Osteoblast (primary cell): ENCODE measurements at regions not wholly inside any gene's neighbourhood (a gene's known extent, or its start where the extent isn't known, plus 50 kb on each side); places are given as distances from the start of the nearest gene placed in this dataset.
"Not testable (repeated sequence)": the region's sequence is repeated elsewhere in the genome, so short reads cannot be mapped to it uniquely, and the experiment has no call there.

Source experiments
- DNase-seq: peaks from one replicate; pipeline ENCODE4 v3.0.0; 2011; ENCODE audit warnings: low spot score, mixed read lengths; ENCODE audit not compliant: insufficient read length; ENCODE audit errors: missing footprints
- H2AFZ ChIP-seq: 2 replicates; pipeline ENCODE4 v1.6.0; 2011; ENCODE audit warnings: mild to moderate bottlenecking, low read length
- H3K27ac ChIP-seq: 2 replicates; pipeline ENCODE4 v1.5.1; 2011; ENCODE audit warnings: mild to moderate bottlenecking, low read depth, low read length, moderate library complexity
- H3K27me3 ChIP-seq: 2 replicates; pipeline ENCODE4 v1.6.0; 2012; ENCODE audit warnings: mild to moderate bottlenecking, control low read depth, inconsistent platforms, low read length, moderate library complexity; ENCODE audit not compliant: insufficient read depth
- H3K36me3 ChIP-seq: 2 replicates; pipeline ENCODE4 v1.5.1; 2011; ENCODE audit warnings: mild to moderate bottlenecking, low read length, control low read depth, moderate library complexity; ENCODE audit not compliant: insufficient read depth
- H3K4me1 ChIP-seq: 2 replicates; pipeline ENCODE4 v1.5.1; 2011; ENCODE audit warnings: mild to moderate bottlenecking, low read length, control low read depth, moderate library complexity; ENCODE audit not compliant: insufficient read depth
- H3K4me2 ChIP-seq: 2 replicates; pipeline ENCODE4 v1.6.0; 2011; ENCODE audit warnings: mild to moderate bottlenecking, low read length; ENCODE audit not compliant: insufficient read depth
- H3K4me3 ChIP-seq: fragments of 200-600 bp; sonication (generic); 3 replicates; pipeline ENCODE4 v1.5.1; 2012; ENCODE audit warnings: mild to moderate bottlenecking, low read length, inconsistent platforms; ENCODE audit not compliant: insufficient read depth
- H3K79me2 ChIP-seq: 2 replicates; pipeline ENCODE4 v1.6.0; 2012; ENCODE audit warnings: mild to moderate bottlenecking, low read length, control low read depth, inconsistent platforms; ENCODE audit not compliant: insufficient read depth
- H3K9me3 ChIP-seq: 2 replicates; pipeline ENCODE4 v1.5.1; 2011; ENCODE audit warnings: low read depth, low read length, control low read depth
- H4K20me1 ChIP-seq: 2 replicates; pipeline ENCODE4 v1.6.0; 2012; ENCODE audit warnings: mild to moderate bottlenecking, low read length, control low read depth; ENCODE audit not compliant: insufficient read depth
- CTCF ChIP-seq: IDR thresholded peaks from 2 replicates; pipeline ENCODE4 v1.5.1; 2011; ENCODE audit warnings: mild to moderate bottlenecking, low read depth, low read length, moderate library complexity; ENCODE audit errors: extremely low read depth

GRCh38 chr17:64723781-64724180 is 61.7 kb upstream of the SMURF2 start:
- no peaks in the 10 kb centered on the region for H4K20me1 ChIP-seq
- no peaks in the 10 kb centered on the region for H3K36me3 ChIP-seq
- peak overlapping the region; percentile 25 for H3K4me3 ChIP-seq
- H3K27me3 ChIP-seq: no peaks in the 10 kb centered on the region
- H3K4me1 ChIP-seq: peaks cover 33% of the 10 kb centered on the region
- H3K9me3 ChIP-seq: no peaks in the 10 kb centered on the region
- TF ChIP-seq CTCF: no peak
- H3K4me2 ChIP-seq: peak overlapping the region; percentile 53
- peak overlapping the region; percentile 41 for H2AFZ ChIP-seq
- DNase-seq: no peak
- H3K79me2 ChIP-seq: no peaks in the 10 kb centered on the region
- peak overlapping the region; percentile 68 for H3K27ac ChIP-seq

GRCh38 chr17:64721556-64721955 is 59.4 kb upstream of the SMURF2 start:
- H3K79me2 ChIP-seq, H3K27ac ChIP-seq, H4K20me1 ChIP-seq, DNase-seq, H3K27me3 ChIP-seq, H3K9me3 ChIP-seq, H3K4me3 ChIP-seq, H3K36me3 ChIP-seq, H2AFZ ChIP-seq, H3K4me2 ChIP-seq: not testable (repeated sequence)
- H3K4me1 ChIP-seq: peaks cover 18% of the 10 kb centered on the region

GRCh38 chr17:64720253-64720652 is 58.1 kb upstream of the SMURF2 start:
- H3K27ac ChIP-seq, DNase-seq, H3K9me3 ChIP-seq, H3K4me3 ChIP-seq, H3K27me3 ChIP-seq, H4K20me1 ChIP-seq, H3K4me2 ChIP-seq, H3K36me3 ChIP-seq, H2AFZ ChIP-seq, H3K79me2 ChIP-seq: not testable (repeated sequence)
- peaks cover 18% of the 10 kb centered on the region for H3K4me1 ChIP-seq

GRCh38 chr17:64719517-64719916 is 57.4 kb upstream of the SMURF2 start:
- H3K4me1 ChIP-seq: peaks cover 15% of the 10 kb centered on the region
- H3K9me3 ChIP-seq, H3K79me2 ChIP-seq, H4K20me1 ChIP-seq, H3K4me3 ChIP-seq, H3K4me2 ChIP-seq, H3K36me3 ChIP-seq, H3K27me3 ChIP-seq, H2AFZ ChIP-seq, DNase-seq, H3K27ac ChIP-seq: not testable (repeated sequence)

- H3K9me3 ChIP-seq, H3K79me2 ChIP-seq, DNase-seq, H3K27me3 ChIP-seq, H2AFZ ChIP-seq, H3K27ac ChIP-seq, H3K4me2 ChIP-seq, H4K20me1 ChIP-seq, H3K4me3 ChIP-seq, H3K36me3 ChIP-seq: not testable (repeated sequence)
- peaks cover 13% of the 10 kb centered on the region for H3K4me1 ChIP-seq
These were observed 56.7 kb upstream of the SMURF2 start for GRCh38 chr17:64718816-64719215.

- no peak overlapping the region for H2AFZ ChIP-seq
- H3K9me3 ChIP-seq: no peaks in the 10 kb centered on the region
- H3K79me2 ChIP-seq: no peaks in the 10 kb centered on the region
- no peak overlapping the region for H3K4me2 ChIP-seq
- H3K4me1 ChIP-seq: peaks cover 18% of the 10 kb centered on the region
- no peaks in the 10 kb centered on the region for H3K27me3 ChIP-seq
- H3K36me3 ChIP-seq: no peaks in the 10 kb centered on the region
- H3K27ac ChIP-seq: no peak overlapping the region
- H3K4me3 ChIP-seq: no peak overlapping the region
- no peak for TF ChIP-seq CTCF
- no peaks in the 10 kb centered on the region for H4K20me1 ChIP-seq
- DNase-seq: no peak
These were observed 56.0 kb upstream of the SMURF2 start for GRCh38 chr17:64718058-64718457.

- not testable (repeated sequence) for H3K27ac ChIP-seq, H3K27me3 ChIP-seq, H3K79me2 ChIP-seq, H4K20me1 ChIP-seq, H3K4me3 ChIP-seq, H3K36me3 ChIP-seq, H3K9me3 ChIP-seq, DNase-seq, H2AFZ ChIP-seq, H3K4me2 ChIP-seq
- peaks cover 27% of the 10 kb centered on the region for H3K4me1 ChIP-seq
These were observed 54.4 kb upstream of the SMURF2 start for GRCh38 chr17:64716496-64716895.

GRCh38 chr17:64713786-64714185 is 51.7 kb upstream of the SMURF2 start:
- Histone ChIP-seq H3K4me2 (peak overlapping the region; percentile 78), H3K4me3 (peak overlapping the region; percentile 50), H2AFZ (peak overlapping the region; percentile 78), H3K4me1 (peaks cover 33% of the 10 kb centered on the region)
- not testable (repeated sequence) for H3K79me2 ChIP-seq, H4K20me1 ChIP-seq, H3K27ac ChIP-seq, H3K36me3 ChIP-seq, H3K9me3 ChIP-seq, H3K27me3 ChIP-seq
- peak; percentile 80 for DNase-seq
